Ovary (tissue), 7 donors: ENCODE measurements at regions not wholly inside any gene's neighbourhood (a gene's known extent, or its start where the extent isn't known, plus 50 kb on each side); places are given as distances from the start of the nearest gene placed in this dataset.

Experiments used
- DNase-seq, 5 donors: peaks; one replicate each; pipeline ENCODE4 v3.0.0-alpha.2; 2019 to 2020
- H3K27ac ChIP-seq, 2 donors: fragments of 200-600 bp; one replicate each; pipeline versions ENCODE4 v1.5.1 to v1.8.0; 2019 to 2022
- H3K27me3 ChIP-seq: fragments of 200-600 bp; one replicate; pipeline ENCODE4 v1.8.0; 2022
- H3K36me3 ChIP-seq: fragments of 200-600 bp; sonication (generic); one replicate; pipeline ENCODE4 v1.5.1; 2019
- H3K4me1 ChIP-seq: one replicate; pipeline ENCODE4 v1.8.1; 2013; ENCODE audit warnings: mild to moderate bottlenecking, moderate library complexity; ENCODE audit not compliant: insufficient read depth
- H3K4me3 ChIP-seq: fragments of 200-600 bp; sonication (generic); one replicate; pipeline ENCODE4 v1.5.1; 2017
- H3K9me3 ChIP-seq, 2 donors: fragments of 200-600 bp in 1 of 2; sonication (generic) in 1 of 2; one replicate each; pipeline versions ENCODE4 v1.5.1 to v1.8.1; 2013 to 2019; ENCODE audit warnings: mild to moderate bottlenecking in 1 of 2, moderate library complexity in 1 of 2
- EP300 ChIP-seq: sonication (generic); formaldehyde crosslinking; IDR thresholded peaks from one replicate; pipeline ENCODE4 v1.6.1; 2017; ENCODE audit warnings: antibody characterized with exemption
- POLR2A ChIP-seq: fragments of 450-650 bp; IDR thresholded peaks from one replicate; pipeline ENCODE4 v1.6.1; 2017; ENCODE audit warnings: antibody characterized with exemption, mild to moderate bottlenecking, moderate library complexity
- WGBS, 3 donors: extraction: QIAGEN DNeasy Blood & Tissue Kit in 1 of 3; methylation state at CpG; one replicate each; pipeline versions ENCODE4 v1.1.5 to v1.1.7; 2013 to 2017; 5-methylcytosine and 5-hydroxymethylcytosine counted together
- intact Hi-C, 4 donors: fragments of 100-400 bp; cut with DNase I; formaldehyde crosslinking; loops; one replicate each; pipeline versions ENCODE4 v1.11.0 to v1.15.1; 2022 to 2023
- TF ChIP-seq, protein P1 (sequence below), 3 donors: fragments of 450-650 bp in 2 of 3; fragments of 200-600 bp in 1 of 3; IDR thresholded peaks; one replicate each; pipeline versions ENCODE4 v1.5.1 to v1.8.0; 2016 to 2022; ENCODE audit warnings: antibody characterized with exemption in 3 of 3, mild to moderate bottlenecking in 1 of 3
- donor health status: DM: no; HTN: no; CAD: no; lungs with moderate emphysema.
- donor health status: DM: no; HTN: no; CAD: no.
- donor health status: Bipolar disorder and iron deficiency.
- donor health status: DM: no; HTN: no; CAD: no.
- donor health status: DM: yes; HTN: yes; CAD: no.

DNA sequence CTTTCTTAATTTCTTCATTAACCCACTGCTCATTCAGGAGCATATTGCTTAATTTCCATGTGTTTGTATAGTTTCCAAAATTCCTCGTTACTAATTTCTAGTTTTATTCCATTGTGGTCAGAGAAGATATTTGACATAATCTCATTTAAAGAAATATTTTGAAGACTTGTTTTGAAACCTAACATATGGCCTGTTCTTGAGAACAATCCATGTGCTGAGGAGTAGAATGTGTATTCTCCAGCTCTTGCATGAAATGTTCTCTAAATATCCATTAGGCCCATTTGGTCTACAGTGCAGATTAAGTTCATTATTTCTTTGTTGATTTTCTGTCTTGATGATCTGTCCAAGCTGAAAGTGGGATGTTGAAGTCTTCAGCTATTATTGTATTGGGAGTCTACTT, 251.7 kb downstream of the ALDH8A1 start:
- Histone ChIP-seq H3K4me3 (no peak overlapping the region), H3K9me3 (no peaks in the 10 kb centered on the region), H3K27ac (no peak overlapping the region), H3K36me3 (no peaks in the 10 kb centered on the region), H3K4me1 (no peaks in the 10 kb centered on the region), H3K27me3 (no peaks in the 10 kb centered on the region)
- intact Hi-C loops, result no loop called here
- TF ChIP-seq EP300 (no peak), POLR2A (no peak)
- TF ChIP-seq, protein P1, sequence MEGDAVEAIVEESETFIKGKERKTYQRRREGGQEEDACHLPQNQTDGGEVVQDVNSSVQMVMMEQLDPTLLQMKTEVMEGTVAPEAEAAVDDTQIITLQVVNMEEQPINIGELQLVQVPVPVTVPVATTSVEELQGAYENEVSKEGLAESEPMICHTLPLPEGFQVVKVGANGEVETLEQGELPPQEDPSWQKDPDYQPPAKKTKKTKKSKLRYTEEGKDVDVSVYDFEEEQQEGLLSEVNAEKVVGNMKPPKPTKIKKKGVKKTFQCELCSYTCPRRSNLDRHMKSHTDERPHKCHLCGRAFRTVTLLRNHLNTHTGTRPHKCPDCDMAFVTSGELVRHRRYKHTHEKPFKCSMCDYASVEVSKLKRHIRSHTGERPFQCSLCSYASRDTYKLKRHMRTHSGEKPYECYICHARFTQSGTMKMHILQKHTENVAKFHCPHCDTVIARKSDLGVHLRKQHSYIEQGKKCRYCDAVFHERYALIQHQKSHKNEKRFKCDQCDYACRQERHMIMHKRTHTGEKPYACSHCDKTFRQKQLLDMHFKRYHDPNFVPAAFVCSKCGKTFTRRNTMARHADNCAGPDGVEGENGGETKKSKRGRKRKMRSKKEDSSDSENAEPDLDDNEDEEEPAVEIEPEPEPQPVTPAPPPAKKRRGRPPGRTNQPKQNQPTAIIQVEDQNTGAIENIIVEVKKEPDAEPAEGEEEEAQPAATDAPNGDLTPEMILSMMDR (IDR thresholded peaks at IDR 0.05), result no peak
- WGBS, 3 donors, result 41 to 45% (median 45%) methylated on average over 1 of the region's 1 CpG
- no peak for DNase-seq

DNA sequence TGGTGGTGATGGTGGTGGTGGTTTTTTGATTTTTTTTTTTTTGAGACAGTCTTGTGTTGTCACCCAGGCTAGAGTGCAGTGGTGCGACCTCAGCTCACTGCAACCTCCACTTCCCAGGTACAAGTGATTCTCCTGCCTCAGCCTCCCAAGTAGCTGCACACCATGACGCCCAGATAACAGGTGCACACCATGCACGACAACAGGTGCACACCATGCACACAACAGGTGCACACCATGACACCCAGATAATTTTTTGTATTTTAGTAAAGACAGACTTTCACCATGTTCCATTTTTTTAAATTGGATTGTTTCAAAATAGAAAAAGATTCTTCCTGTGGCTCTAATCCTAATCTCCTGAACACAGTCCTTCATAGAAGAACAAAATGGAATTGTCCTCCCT, 257.9 kb downstream of the ALDH8A1 start:
- TF ChIP-seq EP300, result no peak
- no peak for TF ChIP-seq POLR2A
- TF ChIP-seq, protein P1 (IDR thresholded peaks at IDR 0.05), result no peak

DNA sequence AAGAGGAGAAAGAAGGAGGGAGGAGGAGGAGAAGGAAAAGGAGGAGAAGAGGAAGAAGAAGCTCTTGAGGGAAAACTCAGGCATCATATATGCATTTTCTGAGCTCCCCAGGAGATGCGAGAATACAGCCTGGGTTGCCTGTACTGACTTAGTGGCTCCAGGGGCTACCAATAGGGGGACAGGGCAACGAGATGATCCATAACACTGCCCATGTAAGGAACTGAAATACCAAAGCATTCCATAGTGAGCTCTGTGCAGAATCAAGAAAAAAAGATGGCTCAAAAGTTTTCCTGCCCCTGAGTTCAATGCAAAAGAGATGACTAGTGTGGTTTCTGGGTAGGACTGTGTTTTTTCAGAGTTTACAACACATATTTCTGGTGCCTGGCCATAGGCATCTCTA, 258.7 kb downstream of the ALDH8A1 start:
- Histone ChIP-seq H3K4me1 (no peaks in the 10 kb centered on the region), H3K4me3 (no peak overlapping the region), H3K27me3 (no peaks in the 10 kb centered on the region), H3K36me3 (no peaks in the 10 kb centered on the region), H3K9me3 (no peaks in the 10 kb centered on the region), H3K27ac (no peak overlapping the region)
- TF ChIP-seq POLR2A (no peak), EP300 (no peak)
- TF ChIP-seq, protein P1 (IDR thresholded peaks at IDR 0.05), result no peak
- WGBS, 3 donors, result 71 to 79% (median 74%) methylated on average over 2 of the region's 2 CpGs
- DNase-seq, result no peak
- intact Hi-C loops, result no loop called here

More for the DNA sequence above, 257.9 kb downstream of the ALDH8A1 start:
- Histone ChIP-seq H3K36me3 (no peaks in the 10 kb centered on the region), H3K27me3 (no peaks in the 10 kb centered on the region), H3K4me3 (no peak overlapping the region), H3K4me1 (no peaks in the 10 kb centered on the region), H3K27ac (no peak overlapping the region), H3K9me3 (no peaks in the 10 kb centered on the region)
- DNase-seq, result no peak
- intact Hi-C loops, result no loop called here
- WGBS, 3 donors, result 89 to 97% (median 94%) methylated on average over 3 of the region's 3 CpGs

DNA sequence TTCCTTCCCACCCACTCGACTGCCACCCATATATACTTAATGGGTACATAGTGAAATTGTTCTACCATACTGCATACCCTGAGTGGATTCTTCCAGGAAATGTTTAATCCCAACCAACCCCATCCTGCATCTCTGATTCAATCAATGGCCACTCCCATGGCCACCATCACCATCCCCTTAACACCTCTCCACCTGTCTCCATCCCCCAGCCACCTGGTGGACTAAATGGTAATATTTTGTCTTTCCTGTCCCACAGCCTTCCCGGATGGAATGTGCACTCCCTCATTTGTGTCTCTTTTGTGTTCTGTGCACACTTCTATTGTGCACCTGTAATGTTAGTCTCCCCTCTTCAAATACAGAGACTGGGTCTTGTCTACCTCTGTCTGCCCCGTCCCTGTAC, 259.9 kb downstream of the ALDH8A1 start:
- H3K36me3 ChIP-seq, result no peaks in the 10 kb centered on the region
- intact Hi-C loops, result no loop called here
- H3K4me3 ChIP-seq, result no peak overlapping the region
- no peaks in the 10 kb centered on the region for H3K9me3 ChIP-seq
- WGBS, 3 donors, result 73 to 95% (median 92%) methylated on average over 3 of the region's 3 CpGs
- H3K27ac ChIP-seq, result no peak overlapping the region
- TF ChIP-seq EP300 (no peak), POLR2A (no peak)
- TF ChIP-seq, protein P1 (IDR thresholded peaks at IDR 0.05), result no peak
- DNase-seq, result no peak
- no peaks in the 10 kb centered on the region for H3K27me3 ChIP-seq
- no peaks in the 10 kb centered on the region for H3K4me1 ChIP-seq

DNA sequence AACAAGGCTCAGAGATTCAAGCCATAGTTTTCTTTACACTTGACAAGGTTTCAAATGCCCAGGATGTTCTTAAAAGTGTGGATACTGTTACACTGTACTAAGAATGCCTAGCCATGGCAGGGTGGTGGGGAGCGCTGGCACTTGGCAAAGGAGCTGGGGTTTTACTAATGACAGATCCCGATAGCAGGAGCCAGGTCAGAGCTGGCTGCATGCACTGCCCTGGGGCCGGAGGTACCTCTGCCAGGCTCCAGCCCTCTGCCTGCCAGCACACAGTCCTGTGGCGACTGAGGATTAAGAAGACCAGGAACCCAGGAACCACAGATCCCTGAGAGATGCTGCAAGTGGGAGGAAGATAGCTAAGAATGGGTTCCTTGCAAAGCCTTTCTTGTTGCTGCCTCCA, 260.3 kb downstream of the ALDH8A1 start:
- H3K4me1 ChIP-seq, result no peaks in the 10 kb centered on the region
- DNase-seq, result no peak
- intact Hi-C loops, result no loop called here
- TF ChIP-seq EP300 (no peak), POLR2A (no peak)
- TF ChIP-seq, protein P1 (IDR thresholded peaks at IDR 0.05), result no peak
- H3K9me3 ChIP-seq, result no peaks in the 10 kb centered on the region
- H3K27ac ChIP-seq, result no peak overlapping the region
- H3K36me3 ChIP-seq, result no peaks in the 10 kb centered on the region
- H3K4me3 ChIP-seq, result no peak overlapping the region
- no peaks in the 10 kb centered on the region for H3K27me3 ChIP-seq
- 85 to 95% (median 91%) methylated on average over 4 of the region's 4 CpGs for WGBS, 3 donors
